IMR-90 (cell line): ENCODE measurements at regions not wholly inside any gene's neighbourhood (a gene's known extent, or its start where the extent isn't known, plus 50 kb on each side); places are given as distances from the start of the nearest gene placed in this dataset.

ENCODE experiments used
- ATAC-seq: fragments of 200-7000 bp; cut with Tn5 transposase; 2 replicates; pipeline ENCODE4 v1.9.1; 2020; ENCODE audit warnings: low read depth, mild to moderate bottlenecking, moderate library complexity
- BruUV-seq: library from RNA; stranded (reverse); fragments of 400-500 nt; replicated peaks from 2 replicates; lab custom pipeline; 2021; lab: Mats Ljungman, UMichigan
- CTCF ChIA-PET: fragments of 300-600 bp; formaldehyde crosslinking; extraction: SDS; loops from one replicate; lab custom pipeline; 2021; ENCODE audit warnings: antibody characterized with exemption; lab: Yijun Ruan, JAX
- POLR2A ChIA-PET: fragments of 300-600 bp; sonication (Branson Sonifier 250); formaldehyde crosslinking; loops from one replicate; lab custom pipeline; 2022; ENCODE audit warnings: antibody characterized with exemption; ENCODE audit not compliant: unreplicated experiment; lab: Charles Lee
- DNase-seq: peaks from one replicate; pipeline ENCODE4 v3.0.0; 2013
- H2AFZ ChIP-seq: replicated peaks from 2 replicates; pipeline ENCODE3; 2013; ENCODE audit warnings: low read length, mild to moderate bottlenecking; ENCODE audit not compliant: poor library complexity
- H2AK5ac ChIP-seq: 2 replicates; pipeline ENCODE4 v1.6.1; 2013; ENCODE audit warnings: low read depth, low read length, inconsistent platforms
- H2AK9ac ChIP-seq: replicated peaks from 2 replicates; pipeline ENCODE3; 2013; ENCODE audit warnings: mild to moderate bottlenecking, low read depth, low read length, moderate library complexity; ENCODE audit not compliant: poor library complexity
- H2BK120ac ChIP-seq: 2 replicates; pipeline ENCODE4 v1.6.1; 2013; ENCODE audit warnings: low read depth, low read length, inconsistent platforms
- H2BK15ac ChIP-seq: 3 replicates; pipeline ENCODE4 v1.6.1; 2013; ENCODE audit warnings: low read depth, low read length, inconsistent platforms
- H2BK20ac ChIP-seq: 2 replicates; pipeline ENCODE4 v1.6.1; 2013; ENCODE audit warnings: low read depth, mild to moderate bottlenecking, inconsistent platforms, low read length, moderate library complexity
- H2BK5ac ChIP-seq: 2 replicates; pipeline ENCODE4 v1.6.1; 2013; ENCODE audit warnings: mild to moderate bottlenecking, low read depth, low read length, inconsistent platforms; ENCODE audit not compliant: poor library complexity, severe bottlenecking
- H3K14ac ChIP-seq: replicated peaks from 2 replicates; pipeline ENCODE4 v1.6.1; 2013; ENCODE audit warnings: low read depth, low read length, inconsistent platforms
- H3K18ac ChIP-seq: 2 replicates; pipeline ENCODE4 v1.6.1; 2013; ENCODE audit warnings: low read depth, low read length, control low read depth
- H3K23ac ChIP-seq: 2 replicates; pipeline ENCODE4 v1.6.1; 2013; ENCODE audit warnings: low read depth, low read length, inconsistent platforms
- H3K27ac ChIP-seq: 2 replicates; pipeline ENCODE4 v1.5.1; 2013; ENCODE audit warnings: mild to moderate bottlenecking, control low read depth, low read length; ENCODE audit not compliant: insufficient read depth
- H3K27me3 ChIP-seq: 2 replicates; pipeline ENCODE4 v1.6.1; 2013; ENCODE audit warnings: low read length; ENCODE audit not compliant: control insufficient read depth, insufficient read depth
- H3K36me3 ChIP-seq: 2 replicates; pipeline ENCODE4 v1.6.1; 2013; ENCODE audit warnings: low read length, mixed read lengths; ENCODE audit not compliant: control insufficient read depth, insufficient read depth
- H3K4ac ChIP-seq: 2 replicates; pipeline ENCODE4 v1.6.1; 2013; ENCODE audit warnings: low read depth, low read length, inconsistent platforms
- H3K4me1 ChIP-seq: 2 replicates; pipeline ENCODE4 v1.6.1; 2013; ENCODE audit warnings: low read length, mixed read lengths; ENCODE audit not compliant: control insufficient read depth, insufficient read depth
- H3K4me2 ChIP-seq: 2 replicates; pipeline ENCODE4 v1.6.1; 2013; ENCODE audit warnings: low read depth, mild to moderate bottlenecking, control low read depth, low read length, moderate library complexity
- H3K4me3 ChIP-seq: 2 replicates; pipeline ENCODE4 v1.5.1; 2013; ENCODE audit warnings: low read depth, mild to moderate bottlenecking, control low read depth, low read length, moderate library complexity; ENCODE audit not compliant: insufficient read depth
- H3K56ac ChIP-seq: 2 replicates; pipeline ENCODE4 v1.6.1; 2013; ENCODE audit warnings: low read length, inconsistent platforms; ENCODE audit not compliant: insufficient read depth; ENCODE audit errors: extremely low read depth
- H3K79me1 ChIP-seq, 2 experiments: 2 replicates each; pipeline ENCODE4 v1.6.1; 2013; ENCODE audit warnings: low read length in 2 of 2, inconsistent platforms in 1 of 2, low read depth in 1 of 2
- H3K9ac ChIP-seq: 2 replicates; pipeline ENCODE4 v1.6.1; 2013; ENCODE audit warnings: low read depth, low read length, control low read depth
- H3K9me1 ChIP-seq: 2 replicates; pipeline ENCODE4 v1.6.1; 2013; ENCODE audit warnings: low read length, inconsistent platforms; ENCODE audit not compliant: insufficient read depth
- H3K9me3 ChIP-seq: 2 replicates; pipeline ENCODE4 v1.6.1; 2013; ENCODE audit warnings: low read length; ENCODE audit not compliant: control insufficient read depth, insufficient read depth
- H4K20me1 ChIP-seq: 2 replicates; pipeline ENCODE4 v1.6.1; 2013; ENCODE audit warnings: low read length, inconsistent platforms; ENCODE audit not compliant: insufficient read depth
- H4K5ac ChIP-seq: 2 replicates; pipeline ENCODE4 v1.6.1; 2013; ENCODE audit warnings: mild to moderate bottlenecking, low read depth, low read length, control low read depth
- H4K8ac ChIP-seq, 2 experiments: 2 replicates each; pipeline ENCODE4 v1.6.1; 2013; ENCODE audit warnings: low read depth in 2 of 2, low read length in 2 of 2, control low read depth in 1 of 2, inconsistent platforms in 1 of 2
- H4K91ac ChIP-seq: 2 replicates; pipeline ENCODE4 v1.6.1; 2013; ENCODE audit warnings: low read depth, low read length, inconsistent platforms; ENCODE audit not compliant: insufficient read depth
- MAFK ChIP-seq: IDR thresholded peaks from 2 replicates; pipeline ENCODE4 v1.6.1; 2012; ENCODE audit warnings: low read depth, low read length, improper control_type of control experiment
- SMC3 ChIP-seq: fragments of 150-350 bp; IDR thresholded peaks from 2 replicates; pipeline ENCODE4 v1.6.1; 2016; ENCODE audit warnings: low read depth, mild to moderate bottlenecking, antibody characterized with exemption, low read length, moderate library complexity
- WGBS, 2 experiments: methylation state at CpG; one replicate each; pipeline versions ENCODE4 v1.1.5 to v1.1.7; 2013; ENCODE audit warnings: missing lambda C conversion rate in 2 of 2; ENCODE audit not compliant: insufficient read length in 1 of 2; ENCODE audit errors: extremely low coverage in 2 of 2; 5-methylcytosine and 5-hydroxymethylcytosine counted together
- dilution Hi-C: fragments of 300-500 bp; cut with HindIII; formaldehyde crosslinking; loops from one replicate; pipeline ENCODE4 v1.14.3; 2018; ENCODE audit warnings: low sequenced_read_pairs; ENCODE audit not compliant: unreplicated experiment
- in situ Hi-C: fragments of 300-500 bp; cut with MboI; formaldehyde crosslinking; loops from 3 replicates; pipeline ENCODE4 v1.14.3; 2019; ENCODE audit warnings: low sequenced_read_pairs, inconsistent platforms, mixed read lengths
- intact Hi-C: fragments of 100-400 bp; cut with micrococcal nuclease; formaldehyde crosslinking; loops from 2 replicates; pipeline ENCODE4 v1.10.0; 2022

DNA sequence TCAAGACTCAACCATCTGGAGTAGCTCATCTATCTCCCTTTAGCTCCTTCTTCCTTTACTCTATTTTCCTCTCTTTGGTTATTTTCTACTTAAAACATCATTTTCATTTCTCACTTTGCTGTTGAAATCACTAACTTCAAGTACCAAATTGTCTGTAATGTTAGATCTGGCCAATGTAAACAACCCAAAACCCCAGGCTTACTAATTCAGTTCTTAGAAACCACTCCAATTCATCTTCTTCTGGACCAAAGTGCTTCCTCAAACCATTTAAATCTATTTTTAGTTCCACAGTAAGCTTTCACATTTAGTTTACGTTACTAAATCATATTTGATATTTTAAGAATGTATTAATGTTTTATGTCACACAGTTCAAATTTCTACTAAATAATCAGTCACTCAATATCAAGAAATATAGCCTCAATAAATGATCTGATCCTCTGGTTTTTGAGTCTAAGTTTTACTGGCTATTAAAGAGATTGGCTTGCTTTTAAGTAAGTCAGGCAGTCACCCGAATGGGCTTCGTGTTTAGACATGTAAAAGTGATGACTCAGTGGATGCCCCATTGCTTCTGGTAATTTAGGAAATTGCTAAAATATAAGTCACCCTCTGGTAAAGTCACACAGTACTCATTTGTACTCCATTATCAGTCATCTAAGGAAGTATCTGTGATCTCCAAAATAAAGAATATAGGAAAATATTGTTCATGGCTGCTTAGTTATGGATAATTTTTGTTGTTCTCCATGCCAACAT lies 527.2 kb upstream of the SOX11 start:
- Histone ChIP-seq H3K18ac (no peak overlapping the region), H4K20me1 (no peaks in the 10 kb centered on the region), H2AFZ (no peak overlapping the region), H2BK5ac (no peak overlapping the region), H3K27ac (no peak overlapping the region), H3K23ac (no peak overlapping the region), H3K14ac (no peak overlapping the region), H3K9me1 (no peaks in the 10 kb centered on the region), H2AK5ac (no peak overlapping the region), H3K4ac (no peak overlapping the region), H4K91ac (no peak overlapping the region), H3K79me1 (no peaks in the 10 kb centered on the region), H3K4me1 (no peaks in the 10 kb centered on the region), H3K36me3 (no peaks in the 10 kb centered on the region), H3K27me3 (no peaks in the 10 kb centered on the region), H3K9me3 (no peaks in the 10 kb centered on the region), H2BK15ac (no peak overlapping the region), H3K4me3 (no peak overlapping the region), H3K4me2 (no peak overlapping the region; the same call in 1 of the 2 replicates), H3K9ac (no peak overlapping the region), H4K8ac (no peak overlapping the region), H4K5ac (no peak overlapping the region), H2BK20ac (no peak overlapping the region), H3K56ac (0 out of 2 replicates have a peak overlapping the region, but pooled peaks have one; percentile 1), H2BK120ac (no peak overlapping the region), H2AK9ac (no peak overlapping the region)
- CTCF ChIA-PET = no interaction called here
- no peak for TF ChIP-seq SMC3
- TF ChIP-seq MAFK = peak; percentile 59
- no TSS peak for BruUV-seq
- in situ Hi-C loops (no loop called here), dilution Hi-C loops (no loop called here), intact Hi-C loops (no loop called here)
- no CpG with 5 or more reads among the region's 3 CpGs for WGBS, 2 experiments
- DNase-seq = peak; percentile 67
- POLR2A ChIA-PET = no interaction called here
- no peak for ATAC-seq
